ENCODE measurements at regions not wholly inside any gene's neighbourhood (a gene's known extent, or its start where the extent isn't known, plus 50 kb on each side); places are given as distances from the start of the nearest gene placed in this dataset.
"Not testable (repeated sequence)": the region's sequence is repeated elsewhere in the genome, so short reads cannot be mapped to it uniquely, and the experiment has no call there.

- Histone ChIP-seq H3K4me3 (ENCODE audit: low read depth, low read length) (no peak overlapping the region), H3K27me3 (ENCODE audit: insufficient read depth, low read length) (no peaks in the 10 kb centered on the region), H3K79me2 (ENCODE audit: control insufficient read depth, insufficient read depth, low read length, unreplicated experiment) (no peaks in the 10 kb centered on the region), H2AFZ (ENCODE audit: low read length, unreplicated experiment) (no peak overlapping the region), H3K27ac (ENCODE audit: low read depth, low read length) (no peak overlapping the region), H3K36me3 (ENCODE audit: insufficient read depth, low read length) (no peaks in the 10 kb centered on the region), H3K4me1 (ENCODE audit: control insufficient read depth, insufficient read depth, low read length, unreplicated experiment) (no peaks in the 10 kb centered on the region)
These were observed 152.6 kb upstream of the NRG3 start for GRCh38 chr10:81722399-81722798.

- Histone ChIP-seq H3K27ac (ENCODE audit: low read depth, low read length) (no peak overlapping the region), H3K27me3 (ENCODE audit: insufficient read depth, low read length) (no peaks in the 10 kb centered on the region), H2AFZ (ENCODE audit: low read length, unreplicated experiment) (no peak overlapping the region), H3K4me1 (ENCODE audit: control insufficient read depth, insufficient read depth, low read length, unreplicated experiment) (no peaks in the 10 kb centered on the region), H3K4me3 (ENCODE audit: low read depth, low read length) (no peak overlapping the region), H3K79me2 (ENCODE audit: control insufficient read depth, insufficient read depth, low read length, unreplicated experiment) (no peaks in the 10 kb centered on the region), H3K36me3 (ENCODE audit: insufficient read depth, low read length) (no peaks in the 10 kb centered on the region)
These were observed 150.6 kb upstream of the NRG3 start for GRCh38 chr10:81724431-81724830.

- Histone ChIP-seq H3K4me1 (ENCODE audit: control insufficient read depth, insufficient read depth, low read length, unreplicated experiment) (no peaks in the 10 kb centered on the region), H2AFZ (ENCODE audit: low read length, unreplicated experiment) (no peak overlapping the region), H3K79me2 (ENCODE audit: control insufficient read depth, insufficient read depth, low read length, unreplicated experiment) (no peaks in the 10 kb centered on the region), H3K4me3 (ENCODE audit: low read depth, low read length) (no peak overlapping the region), H3K27ac (ENCODE audit: low read depth, low read length) (no peak overlapping the region), H3K27me3 (ENCODE audit: insufficient read depth, low read length) (no peaks in the 10 kb centered on the region), H3K36me3 (ENCODE audit: insufficient read depth, low read length) (no peaks in the 10 kb centered on the region)
These were observed 149.1 kb upstream of the NRG3 start for GRCh38 chr10:81725851-81726250.

- Histone ChIP-seq H3K27ac (ENCODE audit: low read depth, low read length) (no peak overlapping the region), H3K27me3 (ENCODE audit: insufficient read depth, low read length) (no peaks in the 10 kb centered on the region), H3K79me2 (ENCODE audit: control insufficient read depth, insufficient read depth, low read length, unreplicated experiment) (no peaks in the 10 kb centered on the region), H3K4me3 (ENCODE audit: low read depth, low read length) (no peak overlapping the region), H2AFZ (ENCODE audit: low read length, unreplicated experiment) (no peak overlapping the region), H3K36me3 (ENCODE audit: insufficient read depth, low read length) (no peaks in the 10 kb centered on the region), H3K4me1 (ENCODE audit: control insufficient read depth, insufficient read depth, low read length, unreplicated experiment) (no peaks in the 10 kb centered on the region)
These were observed 146.3 kb upstream of the NRG3 start for GRCh38 chr10:81728692-81729091.

- Histone ChIP-seq H3K4me1 (ENCODE audit: control insufficient read depth, insufficient read depth, low read length, unreplicated experiment) (no peaks in the 10 kb centered on the region), H3K27me3 (ENCODE audit: insufficient read depth, low read length) (no peaks in the 10 kb centered on the region), H3K4me3 (ENCODE audit: low read depth, low read length) (no peak overlapping the region), H3K79me2 (ENCODE audit: control insufficient read depth, insufficient read depth, low read length, unreplicated experiment) (no peaks in the 10 kb centered on the region), H3K27ac (ENCODE audit: low read depth, low read length) (no peak overlapping the region), H2AFZ (ENCODE audit: low read length, unreplicated experiment) (no peak overlapping the region), H3K36me3 (ENCODE audit: insufficient read depth, low read length) (no peaks in the 10 kb centered on the region)
These were observed 144.1 kb upstream of the NRG3 start for GRCh38 chr10:81730891-81731290.

GRCh38 chr10:81733542-81733941 lies 141.5 kb upstream of the NRG3 start:
- H3K27ac ChIP-seq (ENCODE audit: low read depth, low read length): no peak overlapping the region
- no peaks in the 10 kb centered on the region for H3K4me1 ChIP-seq (ENCODE audit: control insufficient read depth, insufficient read depth, low read length, unreplicated experiment)
- no peak overlapping the region for H2AFZ ChIP-seq (ENCODE audit: low read length, unreplicated experiment)
- no peaks in the 10 kb centered on the region for H3K79me2 ChIP-seq (ENCODE audit: control insufficient read depth, insufficient read depth, low read length, unreplicated experiment)
- no peak overlapping the region for H3K4me3 ChIP-seq (ENCODE audit: low read depth, low read length)
- no peaks in the 10 kb centered on the region for H3K36me3 ChIP-seq (ENCODE audit: insufficient read depth, low read length)
- no peaks in the 10 kb centered on the region for H3K27me3 ChIP-seq (ENCODE audit: insufficient read depth, low read length)

- not testable (repeated sequence) for H3K27me3 ChIP-seq (ENCODE audit: insufficient read depth, low read length); H3K4me1 ChIP-seq (ENCODE audit: control insufficient read depth, insufficient read depth, low read length, unreplicated experiment); H3K36me3 ChIP-seq (ENCODE audit: insufficient read depth, low read length); H3K27ac ChIP-seq (ENCODE audit: low read depth, low read length); H3K79me2 ChIP-seq (ENCODE audit: control insufficient read depth, insufficient read depth, low read length, unreplicated experiment); H2AFZ ChIP-seq (ENCODE audit: low read length, unreplicated experiment); H3K4me3 ChIP-seq (ENCODE audit: low read depth, low read length)
These were observed 139.8 kb upstream of the NRG3 start for GRCh38 chr10:81735167-81735566.

- Histone ChIP-seq H3K4me1 (ENCODE audit: control insufficient read depth, insufficient read depth, low read length, unreplicated experiment) (no peaks in the 10 kb centered on the region), H3K4me3 (ENCODE audit: low read depth, low read length) (no peak overlapping the region)
These were observed 115.9 kb upstream of the NRG3 start for GRCh38 chr10:81759111-81759510.

GRCh38 chr10:81784111-81784597 lies 90.8 kb upstream of the NRG3 start:
- Histone ChIP-seq H3K27me3 (ENCODE audit: insufficient read depth, low read length) (no peaks in the 10 kb centered on the region), H3K4me3 (ENCODE audit: low read depth, low read length) (no peak overlapping the region), H3K27ac (ENCODE audit: low read depth, low read length) (no peak overlapping the region), H3K4me1 (ENCODE audit: control insufficient read depth, insufficient read depth, low read length, unreplicated experiment) (no peaks in the 10 kb centered on the region), H3K36me3 (ENCODE audit: insufficient read depth, low read length) (no peaks in the 10 kb centered on the region), H2AFZ (ENCODE audit: low read length, unreplicated experiment) (no peak overlapping the region), H3K79me2 (ENCODE audit: control insufficient read depth, insufficient read depth, low read length, unreplicated experiment) (no peaks in the 10 kb centered on the region)

More at GRCh38 chr10:81759111-81759510, 115.9 kb upstream of the NRG3 start:
- H3K36me3 ChIP-seq (ENCODE audit: insufficient read depth, low read length): no peaks in the 10 kb centered on the region
- H2AFZ ChIP-seq (ENCODE audit: low read length, unreplicated experiment): no peak overlapping the region
- H3K27me3 ChIP-seq (ENCODE audit: insufficient read depth, low read length): no peaks in the 10 kb centered on the region
- no peaks in the 10 kb centered on the region for H3K79me2 ChIP-seq (ENCODE audit: control insufficient read depth, insufficient read depth, low read length, unreplicated experiment)
- no peak overlapping the region for H3K27ac ChIP-seq (ENCODE audit: low read depth, low read length)

- H3K4me1 ChIP-seq (ENCODE audit: control insufficient read depth, insufficient read depth, low read length, unreplicated experiment): no peaks in the 10 kb centered on the region
- no peak overlapping the region for H3K4me3 ChIP-seq (ENCODE audit: low read depth, low read length)
- no peaks in the 10 kb centered on the region for H3K79me2 ChIP-seq (ENCODE audit: control insufficient read depth, insufficient read depth, low read length, unreplicated experiment)
- H3K27ac ChIP-seq (ENCODE audit: low read depth, low read length): no peak overlapping the region
- H3K36me3 ChIP-seq (ENCODE audit: insufficient read depth, low read length): no peaks in the 10 kb centered on the region
- no peaks in the 10 kb centered on the region for H3K27me3 ChIP-seq (ENCODE audit: insufficient read depth, low read length)
- H2AFZ ChIP-seq (ENCODE audit: low read length, unreplicated experiment): no peak overlapping the region
These were observed 82.3 kb upstream of the NRG3 start for GRCh38 chr10:81792729-81793128.

- Histone ChIP-seq H3K36me3 (ENCODE audit: insufficient read depth, low read length) (no peaks in the 10 kb centered on the region), H3K27ac (ENCODE audit: low read depth, low read length) (no peak overlapping the region), H3K27me3 (ENCODE audit: insufficient read depth, low read length) (no peaks in the 10 kb centered on the region), H3K4me3 (ENCODE audit: low read depth, low read length) (no peak overlapping the region), H2AFZ (ENCODE audit: low read length, unreplicated experiment) (no peak overlapping the region), H3K4me1 (ENCODE audit: control insufficient read depth, insufficient read depth, low read length, unreplicated experiment) (no peaks in the 10 kb centered on the region), H3K79me2 (ENCODE audit: control insufficient read depth, insufficient read depth, low read length, unreplicated experiment) (no peaks in the 10 kb centered on the region)
These were observed 68.2 kb upstream of the NRG3 start for GRCh38 chr10:81806842-81807241.
